PFSK-1 (cell line): ENCODE measurements at regions not wholly inside any gene's neighbourhood (a gene's known extent, or its start where the extent isn't known, plus 50 kb on each side); places are given as distances from the start of the nearest gene placed in this dataset.

Source experiments
- FOXP2 ChIP-seq: optimal IDR thresholded peaks from 2 replicates; pipeline ENCODE3; 2011; ENCODE audit warnings: borderline replicate concordance, control low read depth, inconsistent platforms; ENCODE audit not compliant: insufficient read depth; ENCODE audit errors: extremely low read length, extremely low read depth
- POLR2AphosphoS5 ChIP-seq: IDR thresholded peaks from 2 replicates; pipeline ENCODE4 v1.6.1; 2012; ENCODE audit warnings: low read depth, mild to moderate bottlenecking, control low read depth, low read length, moderate library complexity
- SIN3A ChIP-seq: IDR thresholded peaks from 2 replicates; pipeline ENCODE4 v1.6.1; 2012; ENCODE audit warnings: mild to moderate bottlenecking, low read length, moderate library complexity, borderline replicate concordance; ENCODE audit not compliant: insufficient read depth
- TAF1 ChIP-seq: IDR thresholded peaks from 2 replicates; pipeline ENCODE4 v1.6.1; 2012; ENCODE audit warnings: low read length, control low read depth, borderline replicate concordance; ENCODE audit not compliant: insufficient read depth
- TF ChIP-seq, protein P1 (sequence below), 2 experiments: IDR thresholded peaks; 2 replicates each; pipeline versions ENCODE4 v1.6.1 to v1.8.0; 2011 to 2012; ENCODE audit warnings: low read depth in 2 of 2, low read length in 2 of 2, control low read depth in 1 of 2, inconsistent platforms in 1 of 2, mild to moderate bottlenecking in 1 of 2, moderate library complexity in 1 of 2; ENCODE audit not compliant: insufficient read depth in 1 of 2

DNA sequence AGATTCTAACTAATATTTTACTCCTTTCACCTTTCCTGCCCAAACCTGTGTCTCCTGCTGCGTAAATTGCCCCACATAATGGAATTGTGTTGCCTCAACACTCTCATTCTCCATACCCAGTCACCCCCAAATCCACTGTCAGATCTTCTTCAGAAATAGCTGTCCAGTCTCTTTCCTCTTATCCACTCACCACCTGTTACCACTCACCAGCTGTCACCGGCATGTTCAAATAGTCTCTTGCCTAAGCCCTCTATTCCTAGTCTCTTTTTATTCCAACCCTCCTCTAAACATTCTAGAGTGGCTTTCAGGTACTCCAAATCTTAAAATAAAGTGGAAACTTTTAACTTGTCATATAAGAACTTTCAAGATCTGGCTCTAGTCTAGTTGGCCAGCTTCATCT lies 262.0 kb upstream of the FBXL7 start:
- TF ChIP-seq, protein P1, sequence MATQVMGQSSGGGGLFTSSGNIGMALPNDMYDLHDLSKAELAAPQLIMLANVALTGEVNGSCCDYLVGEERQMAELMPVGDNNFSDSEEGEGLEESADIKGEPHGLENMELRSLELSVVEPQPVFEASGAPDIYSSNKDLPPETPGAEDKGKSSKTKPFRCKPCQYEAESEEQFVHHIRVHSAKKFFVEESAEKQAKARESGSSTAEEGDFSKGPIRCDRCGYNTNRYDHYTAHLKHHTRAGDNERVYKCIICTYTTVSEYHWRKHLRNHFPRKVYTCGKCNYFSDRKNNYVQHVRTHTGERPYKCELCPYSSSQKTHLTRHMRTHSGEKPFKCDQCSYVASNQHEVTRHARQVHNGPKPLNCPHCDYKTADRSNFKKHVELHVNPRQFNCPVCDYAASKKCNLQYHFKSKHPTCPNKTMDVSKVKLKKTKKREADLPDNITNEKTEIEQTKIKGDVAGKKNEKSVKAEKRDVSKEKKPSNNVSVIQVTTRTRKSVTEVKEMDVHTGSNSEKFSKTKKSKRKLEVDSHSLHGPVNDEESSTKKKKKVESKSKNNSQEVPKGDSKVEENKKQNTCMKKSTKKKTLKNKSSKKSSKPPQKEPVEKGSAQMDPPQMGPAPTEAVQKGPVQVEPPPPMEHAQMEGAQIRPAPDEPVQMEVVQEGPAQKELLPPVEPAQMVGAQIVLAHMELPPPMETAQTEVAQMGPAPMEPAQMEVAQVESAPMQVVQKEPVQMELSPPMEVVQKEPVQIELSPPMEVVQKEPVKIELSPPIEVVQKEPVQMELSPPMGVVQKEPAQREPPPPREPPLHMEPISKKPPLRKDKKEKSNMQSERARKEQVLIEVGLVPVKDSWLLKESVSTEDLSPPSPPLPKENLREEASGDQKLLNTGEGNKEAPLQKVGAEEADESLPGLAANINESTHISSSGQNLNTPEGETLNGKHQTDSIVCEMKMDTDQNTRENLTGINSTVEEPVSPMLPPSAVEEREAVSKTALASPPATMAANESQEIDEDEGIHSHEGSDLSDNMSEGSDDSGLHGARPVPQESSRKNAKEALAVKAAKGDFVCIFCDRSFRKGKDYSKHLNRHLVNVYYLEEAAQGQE (IDR thresholded peaks at IDR 0.05; ENCODE audit: insufficient read depth in 1 of 2, low read depth in 2 of 2, low read length in 2 of 2), result no peak
- TF ChIP-seq POLR2AphosphoS5 (no peak), TAF1 (no peak), SIN3A (no peak), FOXP2 (no peak)
